ENCODE measurements at regions not wholly inside any gene's neighbourhood (a gene's known extent, or its start where the extent isn't known, plus 50 kb on each side); places are given as distances from the start of the nearest gene placed in this dataset.

- no peak overlapping the region for H3K4me3 ChIP-seq (ENCODE audit: low read length)
- no peaks in the 10 kb centered on the region for H3K27me3 ChIP-seq (ENCODE audit: insufficient read depth, low read depth, low read length)
- H2AFZ ChIP-seq (ENCODE audit: low read depth, low read length), result no peak overlapping the region
- no peak overlapping the region for H3K9ac ChIP-seq (ENCODE audit: low read length)
- H3K9me2 ChIP-seq (ENCODE audit: insufficient read depth, low read length), result no peaks in the 10 kb centered on the region
- no peak overlapping the region for H3K27ac ChIP-seq (ENCODE audit: low read length)
- H3K79me2 ChIP-seq (replicated peaks; ENCODE audit: insufficient read depth, low read length), result no peaks in the 10 kb centered on the region
- H3K9me3 ChIP-seq (ENCODE audit: low read length), result no peaks in the 10 kb centered on the region
- H3K4me2 ChIP-seq (ENCODE audit: low read length), result no peak overlapping the region
- no peaks in the 10 kb centered on the region for H4K20me1 ChIP-seq (ENCODE audit: insufficient read depth)
- H3K36me3 ChIP-seq (ENCODE audit: insufficient read depth, low read length), result no peaks in the 10 kb centered on the region
- H3F3A ChIP-seq (ENCODE audit: insufficient read depth, low read length, poor library complexity, severe bottlenecking), result no peaks in the 10 kb centered on the region
- TF ChIP-seq REST (IDR thresholded peaks at IDR 0.05; ENCODE audit: borderline replicate concordance) (no peak), EZH2 (IDR thresholded peaks at IDR 0.05; ENCODE audit: borderline replicate concordance, insufficient read depth, low read length, poor library complexity, severe bottlenecking) (no peak), RAD21 (conservative IDR thresholded peaks at IDR 0.05) (no peak), CTCF (IDR thresholded peaks at IDR 0.05; ENCODE audit: poor library complexity, severe bottlenecking) (no peak)
Observed at GRCh38 chr14:45492876-45493275, 239.9 kb upstream of the MIS18BP1 start.

DNA sequence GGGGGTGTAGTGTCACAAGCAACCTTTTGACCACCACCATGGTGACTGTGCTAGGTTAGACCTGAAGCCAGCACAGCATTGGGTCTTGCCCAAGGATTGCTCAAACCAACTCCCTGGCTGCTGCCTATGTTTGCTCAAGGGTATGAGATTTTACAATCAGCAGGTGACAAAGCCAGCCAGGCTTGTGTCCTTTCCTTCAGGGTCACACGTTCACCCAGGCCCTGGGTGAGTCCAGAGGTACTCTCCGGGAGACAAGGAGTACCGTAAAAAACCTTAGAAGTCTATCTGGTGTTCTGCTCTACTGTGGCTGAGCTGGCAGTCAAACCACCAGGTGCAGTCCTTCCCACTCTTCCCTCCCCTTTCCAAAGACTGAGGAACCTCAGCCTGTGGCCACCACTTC lies 238.9 kb upstream of the MIS18BP1 start:
- Histone ChIP-seq H3K9ac (ENCODE audit: low read length) (no peak overlapping the region), H3K9me2 (ENCODE audit: insufficient read depth, low read length) (no peaks in the 10 kb centered on the region), H2AFZ (ENCODE audit: low read depth, low read length) (no peak overlapping the region), H4K20me1 (ENCODE audit: insufficient read depth) (no peaks in the 10 kb centered on the region), H3K36me3 (ENCODE audit: insufficient read depth, low read length) (no peaks in the 10 kb centered on the region), H3K27me3 (ENCODE audit: insufficient read depth, low read depth, low read length) (no peaks in the 10 kb centered on the region), H3K4me3 (ENCODE audit: low read length) (no peak overlapping the region), H3K27ac (ENCODE audit: low read length) (no peak overlapping the region), H3K4me2 (ENCODE audit: low read length) (no peak overlapping the region), H3F3A (ENCODE audit: insufficient read depth, low read length, poor library complexity, severe bottlenecking) (no peaks in the 10 kb centered on the region), H3K79me2 (replicated peaks; ENCODE audit: insufficient read depth, low read length) (no peaks in the 10 kb centered on the region), H3K9me3 (ENCODE audit: low read length) (no peaks in the 10 kb centered on the region)
- TF ChIP-seq EZH2 (IDR thresholded peaks at IDR 0.05; ENCODE audit: borderline replicate concordance, insufficient read depth, low read length, poor library complexity, severe bottlenecking), result no peak

DNA sequence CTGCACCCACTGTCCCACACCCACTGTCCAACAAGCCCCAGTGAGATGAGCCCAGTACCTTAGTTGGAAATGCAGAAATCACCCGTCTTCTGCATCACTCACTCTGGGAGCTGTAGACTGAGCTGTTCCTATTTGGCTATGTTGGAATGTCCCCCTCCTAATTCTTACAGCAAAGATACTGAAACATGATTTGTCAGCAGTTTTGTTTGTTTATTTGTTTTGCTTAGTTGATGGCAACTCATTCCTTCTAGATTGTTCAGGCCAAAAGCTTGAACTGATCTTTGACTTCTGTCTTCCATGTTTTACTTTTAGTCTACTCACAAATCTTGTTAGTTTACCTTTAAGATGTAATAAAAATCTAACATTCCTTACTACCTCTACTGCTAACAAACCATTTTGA lies 233.6 kb upstream of the MIS18BP1 start:
- H4K20me1 ChIP-seq (ENCODE audit: insufficient read depth), result no peaks in the 10 kb centered on the region
- no peak overlapping the region for H3K4me3 ChIP-seq (ENCODE audit: low read length)
- no peak overlapping the region for H3K9ac ChIP-seq (ENCODE audit: low read length)
- H3K9me3 ChIP-seq (ENCODE audit: low read length), result no peaks in the 10 kb centered on the region
- no peak for TF ChIP-seq CTCF (IDR thresholded peaks at IDR 0.05; ENCODE audit: poor library complexity, severe bottlenecking)
- no peak for TF ChIP-seq SMC3 (conservative IDR thresholded peaks at IDR 0.05; ENCODE audit: poor library complexity)
- TF ChIP-seq EZH2 (IDR thresholded peaks at IDR 0.05; ENCODE audit: borderline replicate concordance, insufficient read depth, low read length, poor library complexity, severe bottlenecking), result no peak
- no peak for TF ChIP-seq EP300 (conservative IDR thresholded peaks at IDR 0.05; ENCODE audit: poor library complexity, severe bottlenecking)
- TF ChIP-seq REST (IDR thresholded peaks at IDR 0.05; ENCODE audit: borderline replicate concordance), result no peak
- no peak for TF ChIP-seq MXI1 (conservative IDR thresholded peaks at IDR 0.05; ENCODE audit: poor library complexity, severe bottlenecking)
- H3F3A ChIP-seq (ENCODE audit: insufficient read depth, low read length, poor library complexity, severe bottlenecking), result no peaks in the 10 kb centered on the region
- H3K27ac ChIP-seq (ENCODE audit: low read length), result no peak overlapping the region
- no peaks in the 10 kb centered on the region for H3K9me2 ChIP-seq (ENCODE audit: insufficient read depth, low read length)
- H3K36me3 ChIP-seq (ENCODE audit: insufficient read depth, low read length), result no peaks in the 10 kb centered on the region
- H3K79me2 ChIP-seq (replicated peaks; ENCODE audit: insufficient read depth, low read length), result no peaks in the 10 kb centered on the region
- no peak overlapping the region for H2AFZ ChIP-seq (ENCODE audit: low read depth, low read length)
- H3K27me3 ChIP-seq (ENCODE audit: insufficient read depth, low read depth, low read length), result no peaks in the 10 kb centered on the region
- no peak overlapping the region for H3K4me2 ChIP-seq (ENCODE audit: low read length)

All from neural cell (in vitro differentiated cells).